NCI-H2107 treated with DMSO at 0.1 percent for 48 hours (cell line): ENCODE measurements at regions not wholly inside any gene's neighbourhood (a gene's known extent, or its start where the extent isn't known, plus 50 kb on each side); places are given as distances from the start of the nearest gene placed in this dataset.
"Not testable (repeated sequence)": the region's sequence is repeated elsewhere in the genome, so short reads cannot be mapped to it uniquely, and the experiment has no call there.

Source experiments
- DNase-seq: peaks from one replicate; lab custom pipeline; 2025; ENCODE audit not compliant: unreplicated experiment; lab: John Stamatoyannopoulos, UW

DNA sequence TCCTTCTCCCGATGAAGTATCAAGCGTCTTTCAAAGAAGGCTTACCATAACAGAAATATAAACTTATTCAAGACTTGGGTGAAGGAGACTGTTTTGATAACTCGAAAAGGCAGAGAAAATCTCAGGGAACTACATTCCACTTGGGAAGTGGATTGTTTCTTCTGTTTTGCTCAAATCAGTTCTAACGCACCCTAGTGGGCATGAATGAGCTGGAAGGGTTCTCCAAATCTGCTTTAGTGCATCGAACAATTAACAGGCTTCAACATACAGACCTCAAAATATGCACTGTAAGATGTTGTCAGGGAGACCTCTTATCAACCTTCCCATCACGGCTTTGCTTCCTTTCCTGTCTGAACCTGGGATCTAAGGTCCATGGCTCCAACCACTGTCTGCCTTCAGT lies 392.5 kb downstream of the CD83 start:
- no peak for DNase-seq

DNA sequence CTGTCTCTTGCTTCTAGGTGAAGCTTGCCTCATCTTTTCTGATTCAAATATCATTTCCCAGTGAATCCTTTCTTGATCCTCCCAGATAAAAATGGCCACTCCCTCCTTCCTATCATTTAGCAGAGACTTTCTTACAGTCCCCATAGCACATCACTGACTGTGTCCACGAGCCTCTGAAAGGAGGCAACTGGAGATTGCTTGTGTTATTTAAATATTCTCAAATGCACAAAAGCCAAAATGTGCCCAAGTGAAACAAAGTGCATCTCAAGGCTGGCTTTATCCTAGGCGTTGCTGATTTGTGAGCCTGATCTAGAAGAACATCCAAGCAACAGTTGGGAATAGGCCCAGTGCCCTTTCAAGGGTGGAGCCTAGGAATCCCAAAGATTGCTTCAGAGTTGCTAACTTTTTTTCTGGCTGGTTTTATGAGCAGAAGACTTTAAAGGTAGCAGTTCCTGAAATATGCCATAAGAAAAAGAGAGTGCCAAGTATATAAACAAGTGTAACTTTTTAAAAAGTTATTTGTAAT lies 393.6 kb downstream of the CD83 start:
- DNase-seq, result no peak

DNA sequence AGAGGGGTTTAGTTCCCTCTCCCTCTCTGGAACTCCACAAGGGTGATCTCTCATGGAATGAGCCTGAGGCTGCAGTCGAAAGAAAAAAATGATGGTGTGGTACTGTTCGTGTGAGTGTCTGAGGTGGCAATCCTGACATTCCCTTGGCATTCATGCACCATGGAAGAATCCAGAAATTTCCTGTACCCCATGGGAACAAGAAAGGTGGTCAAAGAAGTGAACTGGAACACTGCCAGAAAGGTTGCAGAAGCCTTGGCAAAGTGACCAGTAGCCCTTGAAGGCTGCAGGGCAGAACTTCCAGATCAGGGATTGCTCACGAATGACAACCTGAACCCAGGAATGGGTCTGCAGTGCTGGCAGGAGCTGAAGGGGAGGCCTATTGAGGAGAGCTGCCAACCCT lies 394.7 kb downstream of the CD83 start:
- DNase-seq, result no peak

DNA sequence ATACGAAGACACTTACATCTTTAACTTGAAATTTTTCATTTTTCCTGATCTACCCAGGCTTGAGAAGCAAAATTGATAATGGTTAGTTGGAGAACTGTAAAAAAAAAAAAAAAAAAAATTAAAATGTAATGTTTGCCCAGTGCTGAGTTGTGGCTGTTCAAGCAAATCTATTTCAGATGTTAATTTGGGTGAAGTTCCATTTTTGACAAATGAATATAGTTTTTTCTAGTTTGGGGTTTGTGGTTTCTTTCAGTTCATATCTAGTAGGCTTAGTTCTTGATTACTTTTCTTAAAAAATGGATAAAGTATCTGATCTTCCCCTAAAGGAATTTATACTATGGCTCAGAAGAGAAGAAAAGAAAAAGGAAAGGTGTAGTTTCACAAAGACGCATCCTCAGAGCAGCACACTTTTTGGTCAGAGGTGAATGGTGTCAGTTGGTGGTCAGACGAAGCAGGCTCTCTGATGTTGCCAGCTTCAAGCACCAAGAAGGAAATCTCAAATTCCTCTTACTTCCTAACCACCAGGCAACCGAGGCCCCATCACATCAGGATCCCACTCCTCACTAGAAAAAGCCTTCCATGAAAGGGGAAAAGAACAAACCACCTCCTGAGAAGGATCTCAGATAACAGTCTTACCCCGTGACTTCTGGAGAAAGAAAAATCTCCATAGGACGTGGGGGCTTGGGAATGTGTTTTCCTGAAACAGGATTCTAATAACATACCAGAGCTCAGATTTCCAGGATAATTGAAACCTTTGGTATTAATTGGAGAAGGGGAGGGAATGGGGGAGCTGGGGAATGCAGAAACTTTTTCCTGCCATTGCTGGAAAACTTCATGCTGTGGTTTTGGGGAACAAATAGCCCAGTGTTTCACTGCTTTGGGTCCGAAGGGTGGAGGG lies 396.2 kb downstream of the CD83 start:
- DNase-seq, result no peak

DNA sequence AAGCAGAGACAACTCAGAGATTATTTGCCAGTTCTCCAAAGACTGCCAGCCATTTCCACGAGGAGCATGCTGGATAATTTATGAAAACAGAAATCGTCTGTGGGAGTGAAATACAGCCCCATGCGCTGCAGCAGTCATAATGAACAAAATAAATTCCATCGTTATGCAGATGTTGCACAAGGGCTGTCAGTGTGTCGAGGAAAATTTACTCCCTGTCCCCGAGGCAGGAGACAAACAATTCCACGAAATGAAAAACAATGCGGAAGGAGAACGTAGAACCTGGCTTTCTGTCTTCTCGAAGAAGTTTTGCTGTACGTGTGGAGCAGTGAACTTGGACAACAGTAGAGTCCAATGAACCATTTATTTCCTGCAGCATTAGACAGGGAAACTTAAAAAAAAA lies 399.4 kb downstream of the CD83 start:
- DNase-seq, result no peak

DNA sequence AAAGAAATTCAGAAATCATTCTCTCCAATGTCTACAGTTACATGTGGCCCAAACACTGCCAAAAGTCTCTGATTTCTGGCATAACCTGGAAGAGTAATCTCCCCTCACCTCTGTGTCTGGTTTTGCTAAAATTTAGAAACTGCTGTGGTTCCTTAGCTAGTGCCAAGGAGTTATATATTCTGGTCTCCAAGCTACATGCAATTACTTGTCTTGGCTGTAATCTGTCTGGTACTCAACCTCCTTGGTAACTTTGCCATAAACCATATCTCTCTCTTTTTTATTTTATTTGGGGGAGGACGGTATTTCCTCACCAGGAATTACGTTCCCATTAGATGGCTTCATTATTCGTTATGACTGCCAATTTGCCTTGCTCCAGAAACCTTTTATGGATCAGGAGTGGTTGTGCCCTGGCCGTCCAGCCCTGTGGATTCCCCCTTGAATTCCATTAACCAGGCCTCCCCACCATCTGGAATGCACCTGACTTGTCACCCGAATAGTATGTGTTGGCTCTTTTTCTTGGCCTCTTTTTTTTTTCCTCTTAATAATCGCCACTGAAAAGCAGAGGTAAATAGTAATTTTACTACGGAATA lies 400.0 kb downstream of the CD83 start:
- no peak for DNase-seq

DNA sequence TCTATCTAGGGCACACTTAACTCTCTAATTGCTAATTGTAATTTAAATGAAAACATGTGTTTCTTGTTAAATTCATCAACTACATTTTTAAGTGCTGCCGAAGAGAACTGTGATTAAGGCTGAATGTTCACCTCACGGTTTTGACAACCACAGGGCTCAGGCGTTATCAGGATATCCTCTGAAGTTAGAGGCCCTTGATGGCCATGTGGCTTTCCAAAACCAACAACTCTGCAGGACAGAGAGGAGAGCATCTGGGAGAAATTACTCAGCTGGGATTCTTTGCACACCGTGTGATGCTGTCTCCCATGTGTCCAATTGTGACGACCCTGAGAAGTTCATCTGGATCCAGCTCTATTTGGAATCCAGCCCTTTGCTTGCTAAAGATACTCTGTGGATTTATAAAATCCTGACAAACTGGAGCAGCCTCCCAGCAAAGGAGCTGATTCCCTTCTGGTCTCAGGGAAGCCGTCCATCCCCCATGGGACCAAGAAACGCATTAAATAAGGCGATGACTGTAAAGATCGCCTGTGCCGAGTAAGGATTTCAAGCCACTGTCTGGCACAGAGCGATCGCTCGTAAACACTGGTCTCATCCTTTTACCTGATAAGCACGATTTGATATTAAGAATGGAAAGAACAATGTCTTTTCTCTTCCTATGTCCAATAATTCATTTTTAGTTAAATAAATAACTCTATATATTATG lies 401.1 kb downstream of the CD83 start:
- no peak for DNase-seq

DNA sequence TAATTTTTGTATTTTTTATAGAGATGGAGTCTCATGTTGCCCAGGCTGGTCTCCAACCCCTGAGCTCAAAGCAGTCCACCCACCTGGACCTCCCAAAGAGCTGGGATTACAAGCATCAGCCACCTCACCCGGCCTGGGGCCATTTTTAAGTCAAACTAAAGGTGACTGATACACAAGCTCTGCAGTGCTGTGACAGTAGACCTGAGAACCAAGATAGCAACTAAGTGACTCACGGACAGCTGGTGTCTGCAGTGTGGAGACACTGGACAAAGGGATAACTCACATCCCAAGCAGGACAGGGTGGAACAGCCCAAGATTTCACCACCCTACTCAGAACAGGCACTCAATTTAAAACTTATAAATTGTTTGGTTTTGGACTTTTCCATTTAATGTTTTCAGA lies 402.5 kb downstream of the CD83 start:
- DNase-seq, result no peak

DNA sequence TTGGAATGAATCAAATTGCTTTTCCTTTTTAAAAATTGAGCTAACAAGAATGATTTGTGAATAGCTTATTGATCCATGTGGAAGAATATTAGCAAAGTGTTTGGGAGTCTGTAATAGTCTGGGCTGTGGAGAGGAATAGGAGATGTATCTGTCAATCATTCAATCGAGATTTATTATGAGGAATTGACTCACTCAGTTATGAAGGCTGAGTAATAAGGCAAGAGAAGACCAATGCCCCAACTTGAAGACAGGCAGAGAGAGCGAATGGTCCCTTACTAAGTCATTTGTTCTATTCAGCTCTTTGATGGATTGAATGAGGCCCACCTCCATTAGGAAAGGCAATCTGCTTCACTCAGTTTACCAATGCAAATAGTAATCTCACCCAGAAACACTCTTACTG lies 403.0 kb downstream of the CD83 start:
- DNase-seq, result no peak

DNA sequence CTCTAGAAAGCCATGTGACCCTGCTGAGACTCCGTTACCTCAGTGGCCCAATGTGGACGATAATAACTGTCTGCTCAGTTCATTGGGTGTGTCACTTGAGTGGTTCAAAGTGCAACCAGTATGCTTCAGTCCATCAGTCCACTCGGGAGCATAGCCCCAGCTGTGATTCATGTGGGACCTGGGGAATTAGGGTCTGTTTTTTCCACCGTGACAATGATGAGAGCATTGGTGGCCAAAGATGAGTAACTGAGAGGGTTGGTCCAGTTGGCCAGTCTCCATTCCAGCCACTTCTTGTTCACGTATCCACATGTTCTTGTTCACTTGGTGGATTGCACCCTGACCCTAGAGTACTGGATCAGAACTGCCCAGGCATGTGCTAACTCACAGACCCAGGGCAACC lies 403.6 kb downstream of the CD83 start:
- no peak for DNase-seq

DNA sequence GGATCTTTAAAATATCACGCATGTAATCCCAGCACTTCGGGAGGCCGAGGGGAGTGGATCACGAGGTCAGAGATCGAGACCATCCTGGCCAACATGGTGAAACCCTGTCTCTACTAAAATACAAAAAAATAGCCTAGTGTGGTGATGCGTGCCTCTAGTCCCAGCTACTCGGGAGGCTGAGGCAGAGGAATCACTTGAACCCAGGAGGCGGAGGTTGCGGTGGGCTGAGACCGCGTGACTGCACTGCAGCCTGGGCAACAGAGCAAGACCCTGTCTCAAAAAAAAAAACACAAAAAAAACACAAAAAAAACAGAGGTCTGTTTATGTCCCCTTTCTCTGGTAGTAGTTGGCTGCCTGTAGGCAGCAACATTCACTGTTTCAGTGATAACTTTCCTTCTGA lies 404.3 kb downstream of the CD83 start:
- DNase-seq, result not testable (repeated sequence)

DNA sequence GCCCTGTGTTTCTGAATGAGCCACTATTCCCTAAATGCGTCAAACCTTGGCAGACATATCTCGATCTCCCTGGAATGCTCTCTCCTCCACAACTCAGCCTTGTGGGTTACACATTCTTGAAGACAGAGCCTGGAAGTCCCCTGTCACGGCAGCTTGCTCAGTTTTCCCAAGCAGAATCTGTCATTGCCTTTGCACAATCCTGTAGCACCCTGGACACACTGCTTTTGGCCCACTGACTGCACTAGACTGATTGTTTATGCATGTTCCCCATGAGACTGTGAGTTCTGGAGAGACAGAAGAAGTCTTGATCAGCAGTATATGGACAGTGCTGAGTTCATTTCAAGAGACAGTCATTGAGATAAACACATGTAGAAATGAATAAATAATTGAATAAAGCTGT lies 406.7 kb downstream of the CD83 start:
- no peak for DNase-seq

DNA sequence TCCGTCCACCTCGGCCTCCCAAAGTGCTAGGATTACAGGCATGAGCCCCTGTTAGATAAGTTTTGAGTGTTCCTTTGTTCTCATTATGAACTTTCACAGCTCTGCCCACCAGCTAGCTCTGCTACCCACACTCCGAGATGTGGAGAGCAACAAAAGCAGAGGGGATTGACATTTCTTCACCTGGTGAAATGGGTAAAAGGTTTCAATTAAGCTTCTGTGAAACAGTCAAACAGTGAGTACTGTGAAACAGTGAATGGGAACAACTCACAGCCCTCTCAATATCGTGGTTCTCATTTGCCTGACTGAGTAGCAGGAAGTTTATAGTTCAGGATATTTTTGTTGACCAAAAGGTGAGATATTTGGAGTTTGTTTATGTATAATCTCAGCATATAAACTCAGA lies 412.8 kb downstream of the CD83 start:
- no peak for DNase-seq

DNA sequence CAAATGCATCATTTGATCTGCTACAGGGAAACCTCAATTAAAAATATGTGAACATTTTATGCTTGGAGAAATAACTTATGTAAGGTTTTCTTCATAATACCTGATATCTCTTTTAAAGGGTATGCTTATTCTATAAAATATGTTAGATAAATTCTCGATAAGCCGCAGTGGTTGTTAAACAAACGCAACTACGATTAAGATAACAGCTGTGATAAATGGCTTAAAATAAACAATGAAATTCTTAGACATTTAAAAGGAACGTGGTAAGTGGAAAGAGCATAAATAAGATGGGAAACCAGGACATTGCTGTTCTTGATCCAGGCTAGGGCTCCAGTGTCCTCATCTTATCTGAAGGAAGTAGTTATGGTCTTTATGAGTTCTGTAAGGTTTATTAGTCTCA lies 415.9 kb downstream of the CD83 start:
- no peak for DNase-seq

DNA sequence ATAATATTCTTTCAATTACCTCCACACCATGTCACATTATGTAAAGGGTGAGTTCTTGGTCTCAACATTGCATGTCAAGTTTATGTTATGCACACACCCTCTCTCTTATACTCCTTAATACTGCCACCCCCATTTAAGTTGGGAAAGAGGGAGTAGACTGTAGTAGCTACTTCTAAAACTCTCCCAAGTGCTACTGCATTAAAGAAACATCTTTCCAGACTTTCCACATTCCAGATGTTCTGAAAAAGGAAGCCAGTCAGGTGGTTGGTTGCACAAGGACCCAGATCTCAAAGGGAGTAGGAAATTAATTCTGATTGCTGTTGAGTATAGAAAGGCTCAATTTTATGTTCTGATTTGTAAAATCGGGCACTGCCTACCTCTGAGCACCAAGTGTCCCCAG lies 419.5 kb downstream of the CD83 start:
- DNase-seq, result no peak

DNA sequence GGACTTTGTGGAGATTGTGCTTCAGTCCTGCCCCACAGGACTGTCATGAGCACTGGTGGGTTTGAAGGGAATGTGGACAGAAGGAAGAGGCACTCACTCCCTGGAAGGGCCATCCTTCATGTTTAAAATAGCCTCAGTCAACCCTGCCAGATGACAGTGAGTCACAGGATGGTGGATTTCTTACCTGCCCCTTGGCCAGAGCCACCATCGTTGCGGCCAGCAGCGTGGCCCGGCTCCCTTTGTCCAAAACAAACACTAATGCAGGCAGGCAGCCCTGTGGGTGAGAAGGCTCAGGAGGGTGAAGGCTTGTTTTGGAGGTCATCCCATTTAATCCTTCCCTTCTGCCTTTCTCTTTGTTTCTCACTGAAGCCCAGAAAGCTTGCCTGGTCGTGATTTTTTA lies 422.7 kb downstream of the CD83 start:
- no peak for DNase-seq

DNA sequence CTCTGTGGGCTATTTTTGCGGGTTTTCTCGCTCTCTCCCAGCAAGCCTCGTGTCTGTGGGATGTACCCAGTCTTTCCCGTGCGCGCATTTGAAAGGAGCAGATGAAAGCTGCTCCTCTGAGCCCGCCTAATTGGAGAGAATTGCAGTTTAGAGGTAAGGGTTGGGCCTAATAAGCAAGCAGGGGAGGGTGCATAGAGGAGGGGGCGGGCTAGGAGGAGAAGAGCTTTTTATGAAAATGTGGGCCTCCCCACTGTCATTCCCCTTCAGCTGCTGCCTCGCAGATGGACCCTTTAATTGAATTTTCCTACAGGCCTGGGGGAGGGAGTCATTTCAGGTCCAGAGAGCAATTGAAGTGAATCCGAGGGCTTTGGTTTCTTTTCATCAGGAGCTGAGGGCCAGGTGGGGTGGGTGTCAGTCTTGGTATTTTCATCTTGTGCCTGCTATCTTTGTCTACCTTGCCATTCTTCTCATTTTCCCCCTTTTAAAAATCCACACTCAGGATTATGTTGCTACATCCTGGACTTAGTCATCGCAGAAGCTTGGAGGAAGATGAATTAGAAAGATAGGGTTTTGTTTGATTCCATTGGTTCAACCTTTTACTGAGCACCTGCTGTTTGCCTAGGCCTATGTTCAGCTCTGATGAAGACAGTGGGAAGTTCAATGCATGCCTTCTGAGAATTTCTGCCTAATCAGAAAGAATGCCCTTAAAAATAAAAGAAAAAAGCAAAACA lies 423.4 kb downstream of the CD83 start:
- DNase-seq, result no peak

DNA sequence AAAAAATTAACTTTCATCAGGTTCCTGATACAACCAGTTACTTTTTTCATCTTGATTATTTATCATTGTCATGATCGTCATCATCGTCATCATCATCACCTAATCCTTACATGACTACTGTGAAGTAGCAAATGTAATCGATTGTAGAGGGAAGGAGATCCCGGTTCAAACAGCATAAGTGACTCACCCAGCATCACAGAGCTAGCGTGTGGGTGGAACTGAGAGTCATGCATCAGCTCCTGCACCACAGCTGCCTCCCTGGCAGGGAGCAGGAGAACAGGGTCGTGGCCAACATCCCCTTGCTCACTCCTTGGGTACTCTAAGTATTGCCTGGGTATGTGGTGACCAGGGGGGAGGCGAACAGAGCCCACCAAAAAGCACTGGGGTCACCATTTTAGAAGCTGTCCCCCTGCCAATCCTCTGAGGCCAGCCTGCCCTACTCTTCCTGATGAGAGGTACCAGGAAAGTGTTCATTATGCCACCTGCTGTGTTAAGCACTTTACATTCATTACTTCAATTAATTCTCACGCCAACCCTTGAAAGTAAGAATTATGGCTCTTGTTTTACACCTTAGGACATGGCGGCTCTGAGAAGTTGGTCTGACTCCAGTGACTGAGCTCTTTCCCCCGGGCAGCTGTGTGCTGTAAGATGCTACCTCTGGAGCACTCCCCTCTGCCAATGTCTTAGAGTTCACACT lies 425.2 kb downstream of the CD83 start:
- peak; percentile 35 for DNase-seq

DNA sequence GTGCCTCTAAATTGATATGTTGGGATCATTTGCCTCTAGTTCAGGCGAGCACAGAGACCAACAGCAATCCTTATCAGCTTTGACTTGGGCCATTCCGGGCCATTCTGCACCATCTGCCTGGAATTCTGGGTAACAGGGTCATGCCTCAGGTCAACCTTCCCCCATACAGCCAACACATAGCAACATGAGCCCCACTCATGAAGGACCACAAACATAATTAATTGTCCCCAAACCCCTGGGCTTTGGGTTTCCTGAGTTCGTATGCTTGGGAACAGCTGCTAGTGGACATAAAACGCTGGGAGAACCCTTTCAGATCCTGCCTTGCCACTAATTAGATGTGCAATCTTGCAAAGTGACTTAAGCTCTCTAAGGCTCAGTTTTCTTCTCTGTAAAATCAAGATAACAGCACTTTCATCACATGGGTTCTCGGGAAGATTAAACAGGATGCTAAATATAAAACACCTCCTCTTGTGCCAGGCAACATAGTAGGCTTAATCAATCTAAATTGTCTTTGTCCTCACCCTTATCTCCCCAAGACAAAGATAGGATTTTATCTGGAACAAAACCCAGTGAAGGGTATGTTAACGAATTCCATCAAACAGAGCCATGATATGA lies 426.5 kb downstream of the CD83 start:
- peak; percentile 10 for DNase-seq

DNA sequence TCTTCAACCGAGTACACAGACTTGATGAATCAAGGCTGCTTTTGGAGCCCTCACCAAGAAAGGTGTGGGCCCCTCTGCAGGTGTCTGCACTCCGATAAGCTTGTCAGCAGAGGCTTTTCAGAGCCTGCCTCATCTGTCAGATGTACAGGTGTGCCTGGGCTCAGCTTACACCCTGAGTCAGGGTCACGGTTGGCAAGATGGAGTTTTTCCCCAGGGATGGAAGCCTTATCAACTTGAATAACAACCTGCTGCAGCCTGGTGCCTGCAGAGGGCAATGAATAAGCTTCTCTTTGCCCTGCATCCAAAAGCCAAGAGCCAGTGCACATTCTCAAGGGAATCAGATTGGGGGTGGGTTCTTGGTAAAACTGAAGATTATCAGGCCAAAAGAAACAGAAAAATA lies 427.1 kb downstream of the CD83 start:
- peak; percentile 89 for DNase-seq
